Neural cell (in vitro differentiated cells): ENCODE measurements at regions not wholly inside any gene's neighbourhood (a gene's known extent, or its start where the extent isn't known, plus 50 kb on each side); places are given as distances from the start of the nearest gene placed in this dataset.

Source experiments
- CTCF ChIP-seq: fragments of 450-650 bp; IDR thresholded peaks from 2 replicates; pipeline ENCODE4 v1.5.1; 2014; ENCODE audit warnings: antibody characterized with exemption, mild to moderate bottlenecking, moderate library complexity; ENCODE audit not compliant: poor library complexity, severe bottlenecking
- EZH2 ChIP-seq: fragments of 200-600, 300-800 bp; shearing (Covaris generic), sonication (generic); IDR thresholded peaks from 2 replicates; pipeline ENCODE4 v1.6.1; 2014; ENCODE audit warnings: antibody characterized with exemption, low read length, borderline replicate concordance, mild to moderate bottlenecking; ENCODE audit not compliant: insufficient read depth, poor library complexity, severe bottlenecking
- MXI1 ChIP-seq: fragments of 450-650 bp; conservative IDR thresholded peaks from 2 replicates; pipeline ENCODE4 v1.6.1; 2014; ENCODE audit warnings: antibody characterized with exemption, mild to moderate bottlenecking; ENCODE audit not compliant: poor library complexity, severe bottlenecking
- POLR2AphosphoS5 ChIP-seq: IDR thresholded peaks from 2 replicates; pipeline ENCODE4 v1.6.1; 2012
- RAD21 ChIP-seq: fragments of 450-650 bp; conservative IDR thresholded peaks from 2 replicates; pipeline ENCODE4 v1.6.1; 2014; ENCODE audit warnings: antibody characterized with exemption, mild to moderate bottlenecking, moderate library complexity
- TAF1 ChIP-seq: IDR thresholded peaks from 2 replicates; pipeline ENCODE4 v1.6.1; 2012; ENCODE audit warnings: low read depth

GRCh38 chr15:69955240-69955894, 142.3 kb downstream of the TLE3 start:
- TF ChIP-seq CTCF = no peak
- no peak for TF ChIP-seq POLR2AphosphoS5
- no peak for TF ChIP-seq MXI1
- no peak for TF ChIP-seq EZH2
- no peak for TF ChIP-seq RAD21
- TF ChIP-seq TAF1 = no peak
